ENCODE measurements at regions not wholly inside any gene's neighbourhood (a gene's known extent, or its start where the extent isn't known, plus 50 kb on each side); places are given as distances from the start of the nearest gene placed in this dataset.

- H3K9me3 ChIP-seq (ENCODE audit: low read depth), result peaks cover 4% of the 10 kb centered on the region
- no peak for DNase-seq (ENCODE audit: low spot score)
- H3K4me2 ChIP-seq, result no peak overlapping the region
- no peaks in the 10 kb centered on the region for H4K20me1 ChIP-seq (ENCODE audit: insufficient read depth, poor library complexity, severe bottlenecking)
- no peak overlapping the region for H3K27ac ChIP-seq
- H3K36me3 ChIP-seq (replicated peaks; ENCODE audit: insufficient read depth, low read depth), result no peaks in the 10 kb centered on the region
- H3K4me1 ChIP-seq (ENCODE audit: insufficient read depth), result no peaks in the 10 kb centered on the region
- no peak overlapping the region for H2AFZ ChIP-seq
- H3K4me3 ChIP-seq, result no peak overlapping the region
- no peaks in the 10 kb centered on the region for H3K27me3 ChIP-seq
- 94% methylated on average over 4 of the region's 4 CpGs for WGBS (ENCODE audit: low lambda C conversion rate, missing lambda C conversion rate)
- no peaks in the 10 kb centered on the region for H3K9me2 ChIP-seq (replicated peaks; ENCODE audit: insufficient read depth)
- no peaks in the 10 kb centered on the region for H3K79me2 ChIP-seq
- TF ChIP-seq EZH2 (IDR thresholded peaks at IDR 0.05; ENCODE audit: borderline replicate concordance) (no peak), CTCF (IDR thresholded peaks at IDR 0.05; ENCODE audit: poor library complexity) (no peak), EZH2phosphoT487 (IDR thresholded peaks at IDR 0.05; ENCODE audit: low read depth, severe bottlenecking, unreplicated experiment) (no peak)
Observed at GRCh38 chr18:11544060-11544633, 65.2 kb upstream of the SLC35G4 start.

GRCh38 chr18:11541179-11541578 is 68.2 kb upstream of the SLC35G4 start:
- 93% methylated on average over 1 of the region's 1 CpG for WGBS (ENCODE audit: low lambda C conversion rate, missing lambda C conversion rate)
- Histone ChIP-seq H3K27ac (no peak overlapping the region), H3K9me3 (ENCODE audit: low read depth) (peaks cover 4% of the 10 kb centered on the region), H3K27me3 (no peaks in the 10 kb centered on the region), H3K79me2 (no peaks in the 10 kb centered on the region), H3K4me2 (no peak overlapping the region), H3K36me3 (replicated peaks; ENCODE audit: insufficient read depth, low read depth) (no peaks in the 10 kb centered on the region), H2AFZ (no peak overlapping the region), H3K4me1 (ENCODE audit: insufficient read depth) (no peaks in the 10 kb centered on the region), H3K4me3 (no peak overlapping the region), H4K20me1 (ENCODE audit: insufficient read depth, poor library complexity, severe bottlenecking) (no peaks in the 10 kb centered on the region), H3K9me2 (replicated peaks; ENCODE audit: insufficient read depth) (no peaks in the 10 kb centered on the region)
- DNase-seq (ENCODE audit: low spot score), result no peak
- TF ChIP-seq CTCF (IDR thresholded peaks at IDR 0.05; ENCODE audit: poor library complexity) (no peak), EZH2phosphoT487 (IDR thresholded peaks at IDR 0.05; ENCODE audit: low read depth, severe bottlenecking, unreplicated experiment) (no peak), EZH2 (IDR thresholded peaks at IDR 0.05; ENCODE audit: borderline replicate concordance) (no peak)

- 98% methylated on average over 13 of the region's 13 CpGs for WGBS (ENCODE audit: low lambda C conversion rate, missing lambda C conversion rate)
- no peak overlapping the region for H2AFZ ChIP-seq
- no peaks in the 10 kb centered on the region for H3K27me3 ChIP-seq
- H3K9me2 ChIP-seq (replicated peaks; ENCODE audit: insufficient read depth), result no peaks in the 10 kb centered on the region
- no peaks in the 10 kb centered on the region for H3K79me2 ChIP-seq
- H3K27ac ChIP-seq, result no peak overlapping the region
- no peaks in the 10 kb centered on the region for H3K36me3 ChIP-seq (replicated peaks; ENCODE audit: insufficient read depth, low read depth)
- H3K9me3 ChIP-seq (ENCODE audit: low read depth), result no peaks in the 10 kb centered on the region
- TF ChIP-seq EZH2 (IDR thresholded peaks at IDR 0.05; ENCODE audit: borderline replicate concordance) (no peak), CTCF (IDR thresholded peaks at IDR 0.05; ENCODE audit: poor library complexity) (no peak), EZH2phosphoT487 (IDR thresholded peaks at IDR 0.05; ENCODE audit: low read depth, severe bottlenecking, unreplicated experiment) (no peak)
- no peak for DNase-seq (ENCODE audit: low spot score)
- H3K4me2 ChIP-seq, result no peak overlapping the region
- H3K4me3 ChIP-seq, result no peak overlapping the region
- no peaks in the 10 kb centered on the region for H3K4me1 ChIP-seq (ENCODE audit: insufficient read depth)
- H4K20me1 ChIP-seq (ENCODE audit: insufficient read depth, poor library complexity, severe bottlenecking), result no peaks in the 10 kb centered on the region
Observed at GRCh38 chr18:11533942-11534496, 75.4 kb upstream of the SLC35G4 start.

All from hepatocyte (in vitro differentiated cells).